ENCODE measurements at regions not wholly inside any gene's neighbourhood (a gene's known extent, or its start where the extent isn't known, plus 50 kb on each side); places are given as distances from the start of the nearest gene placed in this dataset.

- TF ChIP-seq, protein P1, sequence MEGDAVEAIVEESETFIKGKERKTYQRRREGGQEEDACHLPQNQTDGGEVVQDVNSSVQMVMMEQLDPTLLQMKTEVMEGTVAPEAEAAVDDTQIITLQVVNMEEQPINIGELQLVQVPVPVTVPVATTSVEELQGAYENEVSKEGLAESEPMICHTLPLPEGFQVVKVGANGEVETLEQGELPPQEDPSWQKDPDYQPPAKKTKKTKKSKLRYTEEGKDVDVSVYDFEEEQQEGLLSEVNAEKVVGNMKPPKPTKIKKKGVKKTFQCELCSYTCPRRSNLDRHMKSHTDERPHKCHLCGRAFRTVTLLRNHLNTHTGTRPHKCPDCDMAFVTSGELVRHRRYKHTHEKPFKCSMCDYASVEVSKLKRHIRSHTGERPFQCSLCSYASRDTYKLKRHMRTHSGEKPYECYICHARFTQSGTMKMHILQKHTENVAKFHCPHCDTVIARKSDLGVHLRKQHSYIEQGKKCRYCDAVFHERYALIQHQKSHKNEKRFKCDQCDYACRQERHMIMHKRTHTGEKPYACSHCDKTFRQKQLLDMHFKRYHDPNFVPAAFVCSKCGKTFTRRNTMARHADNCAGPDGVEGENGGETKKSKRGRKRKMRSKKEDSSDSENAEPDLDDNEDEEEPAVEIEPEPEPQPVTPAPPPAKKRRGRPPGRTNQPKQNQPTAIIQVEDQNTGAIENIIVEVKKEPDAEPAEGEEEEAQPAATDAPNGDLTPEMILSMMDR (IDR thresholded peaks at IDR 0.05; ENCODE audit: low read length) = no peak
- TF ChIP-seq EZH2 (IDR thresholded peaks at IDR 0.05; ENCODE audit: borderline replicate concordance, low read length) = no peak
These were observed 69.6 kb upstream of the GGTA1 start for GRCh38 chr9:121569266-121569648.

Measured in OCI-LY1 (cell line).